A673 (cell line): ENCODE measurements at regions not wholly inside any gene's neighbourhood (a gene's known extent, or its start where the extent isn't known, plus 50 kb on each side); places are given as distances from the start of the nearest gene placed in this dataset.

Experiments
- BruUV-seq: library from RNA; stranded (reverse); fragments of 400-500 nt; replicated peaks from 2 replicates; lab custom pipeline; 2021; lab: Mats Ljungman, UMichigan
- CTCF ChIA-PET: fragments of 300-600 bp; sonication (Branson Sonifier 250); formaldehyde crosslinking; loops from one replicate; lab custom pipeline; 2022; ENCODE audit warnings: antibody characterized with exemption; lab: Charles Lee
- POLR2A ChIA-PET: fragments of 300-600 bp; sonication (Branson Sonifier 250); formaldehyde crosslinking; loops from one replicate; lab custom pipeline; 2022; ENCODE audit warnings: antibody characterized with exemption; ENCODE audit not compliant: low non-redundant PET; lab: Charles Lee
- DNase-seq: peaks from one replicate; pipeline ENCODE4 v3.0.0-alpha.2; 2015; ENCODE audit warnings: low spot score
- H3K27ac ChIP-seq: fragments of 200-600 bp; sonication (generic); 2 replicates; pipeline ENCODE4 v1.5.1; 2016; ENCODE audit warnings: mixed run types, low read depth, mild to moderate bottlenecking, mixed read lengths, antibody characterized with exemption, low read length; ENCODE audit not compliant: poor library complexity, severe bottlenecking
- H3K27me3 ChIP-seq: fragments of 200-600 bp; sonication (generic); replicated peaks from 2 replicates; pipeline ENCODE4 v1.6.1; 2017; ENCODE audit warnings: mixed run types, low read depth, mild to moderate bottlenecking, mixed read lengths, antibody characterized with exemption, low read length; ENCODE audit not compliant: insufficient read depth, poor library complexity
- H3K36me3 ChIP-seq: fragments of 200-600 bp; sonication (generic); 2 replicates; pipeline ENCODE4 v1.6.1; 2016; ENCODE audit warnings: mixed run types, mild to moderate bottlenecking, mixed read lengths, antibody characterized with exemption, low read length; ENCODE audit not compliant: insufficient read depth, poor library complexity, severe bottlenecking
- H3K4me1 ChIP-seq: fragments of 200-600 bp; sonication (generic); 2 replicates; pipeline ENCODE4 v1.6.1; 2017; ENCODE audit warnings: mixed run types, mild to moderate bottlenecking, mixed read lengths, antibody characterized with exemption, low read length; ENCODE audit not compliant: insufficient read depth, poor library complexity, severe bottlenecking
- H3K4me3 ChIP-seq: fragments of 200-600 bp; sonication (generic); 2 replicates; pipeline ENCODE4 v1.5.1; 2016; ENCODE audit warnings: low read depth, mixed run types, mild to moderate bottlenecking, mixed read lengths, low read length; ENCODE audit not compliant: poor library complexity, severe bottlenecking
- H3K9me3 ChIP-seq: fragments of 200-600 bp; sonication (generic); 2 replicates; pipeline ENCODE4 v1.6.1; 2016; ENCODE audit warnings: mixed run types, low read depth, mild to moderate bottlenecking, mixed read lengths, antibody characterized with exemption, low read length; ENCODE audit not compliant: poor library complexity, severe bottlenecking
- EZH2 ChIP-seq: fragments of 200-600 bp; sonication (generic); IDR thresholded peaks from 2 replicates; pipeline ENCODE4 v1.6.1; 2017; ENCODE audit warnings: borderline replicate concordance, low read depth, mild to moderate bottlenecking, mixed read lengths, antibody characterized with exemption, low read length; ENCODE audit not compliant: poor library complexity, severe bottlenecking
- intact Hi-C: fragments of 100-400 bp; cut with micrococcal nuclease; formaldehyde crosslinking; loops from one replicate; pipeline ENCODE4 v1.10.0; 2022; ENCODE audit not compliant: unreplicated experiment
- TF ChIP-seq, protein P1 (sequence below): fragments of 300-800, 200-600 bp; sonication (generic); conservative IDR thresholded peaks from 2 replicates; pipeline ENCODE4 v1.5.1; 2017; ENCODE audit warnings: low read depth, mild to moderate bottlenecking, antibody characterized with exemption, low read length, moderate library complexity, mixed read lengths

DNA sequence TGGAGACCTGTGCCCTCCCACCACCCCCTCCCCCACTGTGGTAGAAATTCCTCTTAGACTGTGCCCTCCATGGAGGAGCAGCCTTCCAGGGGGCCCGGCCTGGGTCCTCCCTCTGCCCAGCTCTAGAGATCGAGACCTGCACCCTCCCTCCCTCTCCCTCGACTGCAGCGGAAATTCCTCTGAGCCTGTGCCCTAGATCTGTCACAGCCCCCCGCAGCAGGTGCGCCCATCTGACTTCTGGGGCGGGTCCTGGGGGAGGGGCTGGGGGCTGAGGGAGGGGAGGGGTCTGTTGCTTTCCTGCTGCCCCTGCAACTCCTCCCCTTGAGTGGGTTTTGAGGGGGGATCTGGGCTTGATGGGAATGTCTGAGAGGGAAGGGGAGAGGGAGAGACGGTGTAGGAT lies 177.8 kb upstream of the GSE1 start:
- no peak for DNase-seq
- no peaks in the 10 kb centered on the region for H3K36me3 ChIP-seq
- no peak for TF ChIP-seq EZH2
- TF ChIP-seq, protein P1, sequence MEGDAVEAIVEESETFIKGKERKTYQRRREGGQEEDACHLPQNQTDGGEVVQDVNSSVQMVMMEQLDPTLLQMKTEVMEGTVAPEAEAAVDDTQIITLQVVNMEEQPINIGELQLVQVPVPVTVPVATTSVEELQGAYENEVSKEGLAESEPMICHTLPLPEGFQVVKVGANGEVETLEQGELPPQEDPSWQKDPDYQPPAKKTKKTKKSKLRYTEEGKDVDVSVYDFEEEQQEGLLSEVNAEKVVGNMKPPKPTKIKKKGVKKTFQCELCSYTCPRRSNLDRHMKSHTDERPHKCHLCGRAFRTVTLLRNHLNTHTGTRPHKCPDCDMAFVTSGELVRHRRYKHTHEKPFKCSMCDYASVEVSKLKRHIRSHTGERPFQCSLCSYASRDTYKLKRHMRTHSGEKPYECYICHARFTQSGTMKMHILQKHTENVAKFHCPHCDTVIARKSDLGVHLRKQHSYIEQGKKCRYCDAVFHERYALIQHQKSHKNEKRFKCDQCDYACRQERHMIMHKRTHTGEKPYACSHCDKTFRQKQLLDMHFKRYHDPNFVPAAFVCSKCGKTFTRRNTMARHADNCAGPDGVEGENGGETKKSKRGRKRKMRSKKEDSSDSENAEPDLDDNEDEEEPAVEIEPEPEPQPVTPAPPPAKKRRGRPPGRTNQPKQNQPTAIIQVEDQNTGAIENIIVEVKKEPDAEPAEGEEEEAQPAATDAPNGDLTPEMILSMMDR, result no peak
- H3K4me3 ChIP-seq, result no peak overlapping the region
- POLR2A ChIA-PET, result no interaction called here
- H3K27me3 ChIP-seq, result no peaks in the 10 kb centered on the region
- intact Hi-C loops, result no loop called here
- peaks cover 27% of the 10 kb centered on the region for H3K4me1 ChIP-seq
- CTCF ChIA-PET, result interaction anchor here (1.4 kb wide), 1 partner anchor 181 kb away, joined by 4 read pairs; no protein-coding TSS in a partner anchor
- H3K9me3 ChIP-seq, result no peaks in the 10 kb centered on the region
- no peak overlapping the region for H3K27ac ChIP-seq
- BruUV-seq, result no TSS peak

- no peaks in the 10 kb centered on the region for H3K9me3 ChIP-seq
- BruUV-seq, result no TSS peak
- no peaks in the 10 kb centered on the region for H3K27me3 ChIP-seq
- no peak for DNase-seq
- H3K36me3 ChIP-seq, result no peaks in the 10 kb centered on the region
- CTCF ChIA-PET, result interaction anchor here (1.4 kb wide), 1 partner anchor 180 kb away, joined by 4 read pairs; no protein-coding TSS in a partner anchor
- POLR2A ChIA-PET, result no interaction called here
- intact Hi-C loops, result no loop called here
- H3K27ac ChIP-seq, result no peak overlapping the region
- TF ChIP-seq, protein P1, result no peak
- no peak for TF ChIP-seq EZH2
- H3K4me1 ChIP-seq, result peaks cover 27% of the 10 kb centered on the region
- H3K4me3 ChIP-seq, result no peak overlapping the region
Observed at GRCh38 chr16:85435700-85436099, 177.4 kb upstream of the GSE1 start.

GRCh38 chr16:85436207-85436606 lies 176.9 kb upstream of the GSE1 start:
- POLR2A ChIA-PET, result no interaction called here

More at GRCh38 chr16:85436207-85436606, 176.9 kb upstream of the GSE1 start:
- no peaks in the 10 kb centered on the region for H3K27me3 ChIP-seq
- no peaks in the 10 kb centered on the region for H3K9me3 ChIP-seq
- H3K27ac ChIP-seq, result peak overlapping the region; percentile 27
- TF ChIP-seq, protein P1, result no peak
- TF ChIP-seq EZH2, result no peak
- DNase-seq, result no peak
- H3K4me1 ChIP-seq, result peaks cover 27% of the 10 kb centered on the region
- CTCF ChIA-PET, result interaction anchor here (1.4 kb wide), 1 partner anchor 180 kb away, joined by 4 read pairs; no protein-coding TSS in a partner anchor
- BruUV-seq, result no TSS peak
- no peaks in the 10 kb centered on the region for H3K36me3 ChIP-seq
- intact Hi-C loops, result no loop called here
- H3K4me3 ChIP-seq, result no peak overlapping the region
